GM12873 (cell line): ENCODE measurements at regions not wholly inside any gene's neighbourhood (a gene's known extent, or its start where the extent isn't known, plus 50 kb on each side); places are given as distances from the start of the nearest gene placed in this dataset.

ENCODE experiments used
- CTCF ChIP-seq: IDR thresholded peaks from 2 replicates; pipeline ENCODE4 v1.5.1; 2012; ENCODE audit warnings: low read depth, mild to moderate bottlenecking, moderate library complexity, low read length, control low read depth; ENCODE audit not compliant: insufficient read depth; ENCODE audit errors: missing control alignments

GRCh38 chr12:58189030-58189429 lies 247.7 kb downstream of the ATP23 start:
- TF ChIP-seq CTCF = no peak

GRCh38 chr12:58189893-58190292 lies 248.5 kb downstream of the ATP23 start:
- TF ChIP-seq CTCF = no peak

- no peak for TF ChIP-seq CTCF
Measured at GRCh38 chr12:58190618-58191017, 249.3 kb downstream of the ATP23 start.

- TF ChIP-seq CTCF = no peak
Measured at GRCh38 chr12:58196971-58197370, 255.6 kb downstream of the ATP23 start.

GRCh38 chr12:58202933-58203718 lies 261.8 kb downstream of the ATP23 start:
- no peak for TF ChIP-seq CTCF

GRCh38 chr12:58204071-58204470 lies 262.7 kb downstream of the ATP23 start:
- TF ChIP-seq CTCF = no peak

GRCh38 chr12:58206876-58207275 lies 265.5 kb downstream of the ATP23 start:
- no peak for TF ChIP-seq CTCF
